ENCODE measurements at regions not wholly inside any gene's neighbourhood (a gene's known extent, or its start where the extent isn't known, plus 50 kb on each side); places are given as distances from the start of the nearest gene placed in this dataset.

- no peak overlapping the region for H3K4me3 ChIP-seq (ENCODE audit: low read depth, low read length)
- DNase-seq (ENCODE audit: low read depth) (no peak), FAIRE-seq (no peak)
- H3K27me3 ChIP-seq (ENCODE audit: control insufficient read depth, insufficient read depth, low read length), result no peaks in the 10 kb centered on the region
- no peaks in the 10 kb centered on the region for H3K36me3 ChIP-seq (ENCODE audit: control insufficient read depth, insufficient read depth, low read length)
- no peak for TF ChIP-seq CTCF (IDR thresholded peaks at IDR 0.05; ENCODE audit: insufficient read depth, low read length, severe bottlenecking)
Observed at GRCh38 chr3:99526921-99527320, 111.5 kb upstream of the COL8A1 start.

- no peak for FAIRE-seq
Observed at GRCh38 chr3:99524559-99524958, 113.8 kb upstream of the COL8A1 start.

GRCh38 chr3:99523431-99524127 lies 114.8 kb upstream of the COL8A1 start:
- Histone ChIP-seq H3K27me3 (ENCODE audit: control insufficient read depth, insufficient read depth, low read length) (no peaks in the 10 kb centered on the region), H3K4me3 (ENCODE audit: low read depth, low read length) (no peak overlapping the region), H3K36me3 (ENCODE audit: control insufficient read depth, insufficient read depth, low read length) (no peaks in the 10 kb centered on the region)
- TF ChIP-seq CTCF (IDR thresholded peaks at IDR 0.05; ENCODE audit: insufficient read depth, low read length, severe bottlenecking), result no peak
- DNase-seq (ENCODE audit: low read depth) (no peak), FAIRE-seq (no peak)

More at GRCh38 chr3:99524559-99524958, 113.8 kb upstream of the COL8A1 start:
- Histone ChIP-seq H3K36me3 (ENCODE audit: control insufficient read depth, insufficient read depth, low read length) (no peaks in the 10 kb centered on the region), H3K4me3 (ENCODE audit: low read depth, low read length) (no peak overlapping the region), H3K27me3 (ENCODE audit: control insufficient read depth, insufficient read depth, low read length) (no peaks in the 10 kb centered on the region)
- TF ChIP-seq CTCF (IDR thresholded peaks at IDR 0.05; ENCODE audit: insufficient read depth, low read length, severe bottlenecking), result no peak
- DNase-seq (ENCODE audit: low read depth), result no peak

GRCh38 chr3:99522147-99522546 lies 116.2 kb upstream of the COL8A1 start:
- no peak for FAIRE-seq
- TF ChIP-seq CTCF (IDR thresholded peaks at IDR 0.05; ENCODE audit: insufficient read depth, low read length, severe bottlenecking), result no peak

GRCh38 chr3:99521551-99521950 lies 116.8 kb upstream of the COL8A1 start:
- Histone ChIP-seq H3K27me3 (ENCODE audit: control insufficient read depth, insufficient read depth, low read length) (no peaks in the 10 kb centered on the region), H3K36me3 (ENCODE audit: control insufficient read depth, insufficient read depth, low read length) (no peaks in the 10 kb centered on the region), H3K4me3 (ENCODE audit: low read depth, low read length) (no peak overlapping the region)
- FAIRE-seq, result no peak
- no peak for DNase-seq (ENCODE audit: low read depth)
- TF ChIP-seq CTCF (IDR thresholded peaks at IDR 0.05; ENCODE audit: insufficient read depth, low read length, severe bottlenecking), result no peak

More at GRCh38 chr3:99522147-99522546, 116.2 kb upstream of the COL8A1 start:
- no peaks in the 10 kb centered on the region for H3K36me3 ChIP-seq (ENCODE audit: control insufficient read depth, insufficient read depth, low read length)
- H3K4me3 ChIP-seq (ENCODE audit: low read depth, low read length), result no peak overlapping the region
- peak; percentile 46 for DNase-seq (ENCODE audit: low read depth)
- H3K27me3 ChIP-seq (ENCODE audit: control insufficient read depth, insufficient read depth, low read length), result no peaks in the 10 kb centered on the region

- FAIRE-seq (no peak), DNase-seq (ENCODE audit: low read depth) (no peak)
- H3K27me3 ChIP-seq (ENCODE audit: control insufficient read depth, insufficient read depth, low read length), result no peaks in the 10 kb centered on the region
Observed at GRCh38 chr3:99520513-99520912, 117.9 kb upstream of the COL8A1 start.

More at GRCh38 chr3:99520513-99520912, 117.9 kb upstream of the COL8A1 start:
- Histone ChIP-seq H3K4me3 (ENCODE audit: low read depth, low read length) (no peak overlapping the region), H3K36me3 (ENCODE audit: control insufficient read depth, insufficient read depth, low read length) (no peaks in the 10 kb centered on the region)
- TF ChIP-seq CTCF (IDR thresholded peaks at IDR 0.05; ENCODE audit: insufficient read depth, low read length, severe bottlenecking), result no peak

All from bronchial epithelial cell (primary cell).